H9 (cell line): ENCODE measurements at regions not wholly inside any gene's neighbourhood (a gene's known extent, or its start where the extent isn't known, plus 50 kb on each side); places are given as distances from the start of the nearest gene placed in this dataset.

Experiments
- DNase-seq: peaks from one replicate; pipeline ENCODE4 v3.0.0-alpha.2; 2017
- H2AFZ ChIP-seq: one replicate; pipeline ENCODE4 v1.6.1; 2013; ENCODE audit warnings: mild to moderate bottlenecking, low read length, control low read depth, moderate library complexity
- H2AK5ac ChIP-seq: 2 replicates; pipeline ENCODE4 v1.6.1; 2013; ENCODE audit warnings: low read length, control low read depth, mixed read lengths; ENCODE audit not compliant: insufficient read length
- H2BK120ac ChIP-seq: one replicate; pipeline ENCODE4 v1.6.1; 2013; ENCODE audit warnings: low read depth, mild to moderate bottlenecking, low read length, control low read depth, inconsistent platforms; ENCODE audit not compliant: poor library complexity, severe bottlenecking
- H2BK12ac ChIP-seq: 2 replicates; pipeline ENCODE4 v1.6.1; 2013; ENCODE audit warnings: low read length, control low read depth, mixed read lengths, low read depth; ENCODE audit not compliant: insufficient read length
- H2BK15ac ChIP-seq: 2 replicates; pipeline ENCODE4 v1.6.1; 2013; ENCODE audit warnings: low read depth, low read length, control low read depth
- H2BK20ac ChIP-seq: one replicate; pipeline ENCODE4 v1.6.1; 2013; ENCODE audit warnings: low read depth, mild to moderate bottlenecking, low read length, control low read depth, inconsistent platforms; ENCODE audit not compliant: poor library complexity, severe bottlenecking
- H2BK5ac ChIP-seq: 2 replicates; pipeline ENCODE4 v1.6.1; 2013; ENCODE audit warnings: low read length, control low read depth, mixed read lengths; ENCODE audit not compliant: insufficient read length
- H3K14ac ChIP-seq: 2 replicates; pipeline ENCODE4 v1.6.1; 2013; ENCODE audit warnings: low read length, control low read depth; ENCODE audit not compliant: insufficient read depth
- H3K18ac ChIP-seq: 2 replicates; pipeline ENCODE4 v1.6.1; 2013; ENCODE audit warnings: low read depth, mild to moderate bottlenecking, mixed read lengths, low read length, control low read depth; ENCODE audit not compliant: insufficient read length
- H3K23ac ChIP-seq: 2 replicates; pipeline ENCODE4 v1.6.1; 2013; ENCODE audit warnings: low read length, control low read depth, mixed read lengths, low read depth; ENCODE audit not compliant: insufficient read length
- H3K23me2 ChIP-seq: 2 replicates; pipeline ENCODE4 v1.6.1; 2013; ENCODE audit warnings: low read depth, mild to moderate bottlenecking, mixed read lengths, low read length, control low read depth; ENCODE audit not compliant: insufficient read length, poor library complexity, severe bottlenecking
- H3K27ac ChIP-seq: 2 replicates; pipeline ENCODE4 v1.5.1; 2013; ENCODE audit warnings: low read length, control low read depth, mixed read lengths, low read depth; ENCODE audit not compliant: insufficient read length
- H3K27me3 ChIP-seq: 2 replicates; pipeline ENCODE4 v1.6.1; 2013; ENCODE audit warnings: low read length, control low read depth, inconsistent platforms; ENCODE audit not compliant: insufficient read depth
- H3K4ac ChIP-seq: 2 replicates; pipeline ENCODE4 v1.6.1; 2013; ENCODE audit warnings: low read depth, mild to moderate bottlenecking, control low read depth, inconsistent platforms, low read length, moderate library complexity
- H3K4me1 ChIP-seq: 2 replicates; pipeline ENCODE4 v1.6.1; 2013; ENCODE audit warnings: low read length, control low read depth, inconsistent platforms; ENCODE audit not compliant: insufficient read depth
- H3K4me2 ChIP-seq: 2 replicates; pipeline ENCODE4 v1.6.1; 2013; ENCODE audit warnings: low read length, control low read depth, mixed read lengths; ENCODE audit not compliant: insufficient read length, insufficient read depth
- H3K56ac ChIP-seq: 2 replicates; pipeline ENCODE4 v1.6.1; 2013; ENCODE audit warnings: low read depth, mild to moderate bottlenecking, mixed read lengths, low read length, control low read depth; ENCODE audit not compliant: insufficient read length
- H3K79me1 ChIP-seq: 2 replicates; pipeline ENCODE4 v1.6.1; 2013; ENCODE audit warnings: low read depth, mild to moderate bottlenecking, moderate library complexity, low read length, control low read depth, inconsistent platforms; ENCODE audit not compliant: insufficient read depth, poor library complexity, severe bottlenecking
- H3K79me2 ChIP-seq: 2 replicates; pipeline ENCODE4 v1.6.1; 2013; ENCODE audit warnings: low read length, control low read depth, inconsistent platforms; ENCODE audit not compliant: insufficient read depth
- H3K9ac ChIP-seq: 2 replicates; pipeline ENCODE4 v1.6.1; 2013; ENCODE audit warnings: low read length, control low read depth, mixed read lengths; ENCODE audit not compliant: insufficient read length; ENCODE audit errors: extremely low read depth
- H3K9me3 ChIP-seq: one replicate; pipeline ENCODE4 v1.6.1; 2013; ENCODE audit warnings: low read depth, low read length, inconsistent platforms; ENCODE audit not compliant: control insufficient read depth
- H3T11ph ChIP-seq: one replicate; pipeline ENCODE4 v1.6.1; 2013; ENCODE audit warnings: mild to moderate bottlenecking, low read length, control low read depth, inconsistent platforms
- H4K20me1 ChIP-seq: one replicate; pipeline ENCODE4 v1.6.1; 2013; ENCODE audit not compliant: control insufficient read depth, insufficient read length, insufficient read depth
- H4K5ac ChIP-seq: 2 replicates; pipeline ENCODE4 v1.6.1; 2013; ENCODE audit warnings: low read depth, mild to moderate bottlenecking, mixed read lengths, low read length, control low read depth; ENCODE audit not compliant: insufficient read length
- H4K8ac ChIP-seq: replicated peaks from 2 replicates; pipeline ENCODE4 v1.6.1; 2013; ENCODE audit warnings: low read length, control low read depth, mixed read lengths, low read depth; ENCODE audit not compliant: insufficient read length
- H4K91ac ChIP-seq: 2 replicates; pipeline ENCODE4 v1.6.1; 2013; ENCODE audit warnings: low read depth, mild to moderate bottlenecking, moderate library complexity, mixed read lengths, low read length, control low read depth; ENCODE audit not compliant: insufficient read length
- H3K27ac Mint-ChIP-seq, 3 experiments: 2 replicates in 2 of 3; 3 replicates in 1 of 3; pipeline ENCODE4 v1.8.0; 2020 to 2021; ENCODE audit warnings: mixed read lengths in 3 of 3, mild to moderate bottlenecking in 1 of 3, moderate library complexity in 1 of 3
- H3K27me3 Mint-ChIP-seq: 2 replicates; pipeline ENCODE4 v1.8.0; 2021; ENCODE audit warnings: low read depth, mild to moderate bottlenecking, moderate library complexity, mixed read lengths
- H3K36me3 Mint-ChIP-seq, 3 experiments: 2 replicates in 2 of 3; 3 replicates in 1 of 3; pipeline ENCODE4 v1.8.0; 2020 to 2021; ENCODE audit warnings: low read depth in 3 of 3, mixed read lengths in 3 of 3; ENCODE audit not compliant: insufficient read depth in 1 of 3
- H3K4me1 Mint-ChIP-seq, 2 experiments: 2 replicates each; pipeline ENCODE4 v1.8.0; 2020; ENCODE audit warnings: mixed read lengths in 2 of 2
- H3K4me3 Mint-ChIP-seq, 2 experiments: 2 replicates in 1 of 2; 3 replicates in 1 of 2; pipeline ENCODE4 v1.8.0; 2020 to 2021; ENCODE audit warnings: mild to moderate bottlenecking in 2 of 2, mixed read lengths in 2 of 2, moderate library complexity in 1 of 2
- H3K9me3 Mint-ChIP-seq, 2 experiments: 2 replicates in 1 of 2; 3 replicates in 1 of 2; pipeline ENCODE4 v1.8.0; 2020; ENCODE audit warnings: mild to moderate bottlenecking in 2 of 2, mixed read lengths in 2 of 2, moderate library complexity in 1 of 2
- CTCF ChIP-seq: fragments of 200-600 bp; sonication (generic); conservative IDR thresholded peaks from 3 replicates; pipeline ENCODE4 v1.8.0; 2021; ENCODE audit warnings: antibody characterized with exemption, mild to moderate bottlenecking
- WGBS: extraction: QIAGEN DNeasy Blood & Tissue Kit; methylation state at CpG from one replicate; pipeline ENCODE4 v1.1.7; 2013; ENCODE audit warnings: missing lambda C conversion rate, low lambda C conversion rate, mixed read lengths; ENCODE audit not compliant: insufficient read length; ENCODE audit errors: extremely low coverage; 5-methylcytosine and 5-hydroxymethylcytosine counted together

GRCh38 chr4:128544272-128544671 is 256.7 kb upstream of the PGRMC2 start:
- no peaks in the 10 kb centered on the region for H3K4me1 ChIP-seq
- no peaks in the 10 kb centered on the region for H3K27me3 ChIP-seq
- no peak overlapping the region for H2AFZ ChIP-seq
- no peaks in the 10 kb centered on the region for H4K20me1 ChIP-seq
- no peaks in the 10 kb centered on the region for H3K4me1 Mint-ChIP-seq
- H3K79me1 ChIP-seq: no peaks in the 10 kb centered on the region
- H2AK5ac ChIP-seq: no peak overlapping the region
- no peak overlapping the region for H2BK5ac ChIP-seq
- no peaks in the 10 kb centered on the region for H3K36me3 Mint-ChIP-seq
- no peak for TF ChIP-seq CTCF
- H3K79me2 ChIP-seq: no peaks in the 10 kb centered on the region
- no peak overlapping the region for H4K8ac ChIP-seq
- no peak overlapping the region for H3K18ac ChIP-seq
- H2BK20ac ChIP-seq: no peak overlapping the region
- H3K27ac ChIP-seq: no peak overlapping the region
- H3T11ph ChIP-seq: no peak overlapping the region
- no peaks in the 10 kb centered on the region; the same call in 1 of the 2 replicates for H3K27me3 Mint-ChIP-seq
- no peak overlapping the region for H3K4ac ChIP-seq
- no peaks in the 10 kb centered on the region for H3K9me3 Mint-ChIP-seq
- H3K9me3 ChIP-seq: no peaks in the 10 kb centered on the region
- no peak overlapping the region for H2BK12ac ChIP-seq
- no peak overlapping the region for H3K9ac ChIP-seq
- H3K27ac Mint-ChIP-seq: no peak overlapping the region
- H3K14ac ChIP-seq: no peak overlapping the region
- no peak overlapping the region for H3K56ac ChIP-seq
- no peak overlapping the region for H2BK15ac ChIP-seq
- H3K23me2 ChIP-seq: no peaks in the 10 kb centered on the region
- H3K4me3 Mint-ChIP-seq: no peak overlapping the region
- no peak overlapping the region for H4K91ac ChIP-seq
- no peak for DNase-seq
- no CpG with 5 or more reads among the region's 5 CpGs for WGBS
- no peak overlapping the region for H3K23ac ChIP-seq
- H3K4me2 ChIP-seq: no peak overlapping the region
- H2BK120ac ChIP-seq: no peak overlapping the region
- H4K5ac ChIP-seq: no peak overlapping the region
